ENCODE measurements at regions not wholly inside any gene's neighbourhood (a gene's known extent, or its start where the extent isn't known, plus 50 kb on each side); places are given as distances from the start of the nearest gene placed in this dataset.
"Not testable (repeated sequence)": the region's sequence is repeated elsewhere in the genome, so short reads cannot be mapped to it uniquely, and the experiment has no call there.

DNA sequence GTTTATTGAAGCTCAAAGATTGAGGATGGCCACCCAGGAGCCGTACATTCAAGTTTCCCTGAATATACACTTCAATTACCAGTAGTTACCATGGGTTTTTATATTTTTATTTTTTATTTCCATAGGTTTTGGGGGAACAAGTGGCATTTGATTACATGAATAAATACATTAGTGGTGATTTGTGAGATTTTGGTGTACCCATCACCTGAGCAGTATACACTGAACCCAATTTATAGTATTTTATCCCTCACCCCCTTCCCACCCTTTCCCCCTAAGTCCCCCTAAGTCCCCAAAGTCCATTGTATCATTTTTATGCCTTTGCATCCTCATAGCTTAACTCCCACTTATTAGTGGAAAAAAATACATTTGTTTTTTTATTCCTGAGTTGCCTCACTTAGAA is 791.4 kb downstream of the BRINP3 start:
- no peak for DNase-seq (ENCODE audit: low read depth in 2 of 2)

DNA sequence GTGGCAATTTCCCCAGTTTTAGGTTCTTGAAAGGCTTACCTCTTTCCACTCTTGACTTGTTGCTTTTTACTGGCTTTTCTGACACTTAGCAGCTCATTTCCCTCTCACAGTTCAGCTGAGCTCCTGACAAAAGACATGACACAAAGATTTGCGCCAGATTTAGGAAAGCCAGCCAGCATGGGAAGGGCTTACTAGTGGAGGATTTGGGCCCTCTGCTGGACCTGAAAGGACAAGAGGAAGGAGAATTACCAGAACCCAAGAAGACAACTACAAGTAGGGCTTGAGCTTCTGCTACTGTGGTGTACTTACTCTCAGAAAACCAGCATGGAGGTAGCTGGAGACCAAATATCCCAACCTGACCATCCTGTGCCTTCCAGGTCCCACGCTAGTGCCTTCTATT is 784.5 kb downstream of the BRINP3 start:
- no peak for DNase-seq (ENCODE audit: low read depth in 2 of 2)

DNA sequence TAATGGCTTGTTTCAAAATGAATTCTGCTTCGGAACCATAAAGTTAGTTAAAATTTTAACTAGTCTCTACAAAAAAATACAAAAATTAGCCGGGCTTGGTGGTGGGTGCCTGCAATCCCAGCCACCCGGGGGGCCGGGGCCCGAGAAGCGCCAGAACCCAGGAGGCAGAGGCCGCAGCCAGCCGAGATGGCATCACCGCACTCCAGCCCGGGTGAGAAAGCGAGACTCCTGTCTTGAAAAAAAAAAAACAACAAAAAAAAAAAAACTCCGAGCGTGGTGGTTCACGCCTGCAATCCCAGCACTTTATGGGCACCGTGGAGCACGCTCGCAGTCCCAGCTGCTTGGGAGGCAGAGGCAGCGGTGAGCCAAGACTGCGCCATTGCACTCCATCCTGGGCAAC is 781.4 kb downstream of the BRINP3 start:
- no peak for DNase-seq (ENCODE audit: low read depth in 2 of 2)

DNA sequence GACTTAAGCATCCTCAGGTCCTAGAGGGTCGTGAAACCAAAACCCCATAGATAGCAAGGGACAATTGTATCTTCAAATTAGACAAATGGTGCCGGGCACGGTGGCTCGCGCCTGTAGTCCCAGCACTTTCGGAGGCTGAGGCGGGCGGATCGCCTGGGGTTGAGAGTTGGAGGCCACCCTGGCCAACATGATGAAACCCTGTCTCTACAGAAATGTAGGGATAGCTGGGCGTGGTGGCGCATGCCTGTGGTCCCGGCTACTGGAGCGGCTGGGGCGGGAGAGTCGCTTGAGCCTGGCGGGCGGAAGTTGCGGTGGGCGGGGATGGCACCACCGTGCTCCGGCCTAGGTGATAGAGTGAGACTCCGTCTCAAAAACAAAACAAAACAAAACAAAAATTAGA is 780.6 kb downstream of the BRINP3 start:
- DNase-seq (ENCODE audit: low read depth in 2 of 2): no peak

DNA sequence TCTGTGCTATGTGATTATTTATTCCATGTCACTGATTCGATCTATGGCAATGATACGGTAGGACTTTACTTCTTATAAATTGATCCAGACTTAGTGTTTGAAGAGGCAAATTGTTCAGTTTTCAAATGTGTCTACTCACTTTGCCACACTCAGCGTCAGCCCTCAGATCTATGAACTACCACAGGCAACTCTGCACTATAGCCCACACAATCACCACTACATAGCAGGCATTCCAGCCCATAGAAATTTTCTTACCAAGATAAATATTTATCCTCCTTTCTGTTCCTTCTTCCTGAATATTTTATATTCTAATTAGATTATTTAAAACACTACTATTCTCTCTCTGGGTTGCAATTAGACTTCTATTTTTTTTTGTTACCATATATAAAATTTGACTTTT is 776.1 kb downstream of the BRINP3 start:
- DNase-seq (ENCODE audit: low read depth in 2 of 2): no peak

DNA sequence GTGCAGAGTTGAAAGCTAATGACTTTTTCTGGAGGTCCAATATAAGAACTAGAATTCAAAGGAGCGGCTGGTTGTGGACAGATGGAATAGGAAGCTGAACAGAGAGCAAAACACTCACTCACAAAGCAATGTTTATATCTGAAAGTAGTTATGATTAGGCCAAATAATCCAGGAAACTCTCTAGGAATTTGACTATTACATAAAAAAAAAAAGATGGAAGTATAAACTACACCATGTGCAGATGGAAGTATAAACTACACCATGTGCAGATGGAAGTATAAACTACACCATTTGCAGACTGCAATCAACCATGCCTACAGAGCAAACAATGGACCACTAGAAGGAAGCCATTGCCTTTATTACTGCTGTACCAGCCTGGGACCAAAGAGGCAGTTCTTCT is 771.1 kb downstream of the BRINP3 start:
- DNase-seq (ENCODE audit: low read depth in 2 of 2): no peak

DNA sequence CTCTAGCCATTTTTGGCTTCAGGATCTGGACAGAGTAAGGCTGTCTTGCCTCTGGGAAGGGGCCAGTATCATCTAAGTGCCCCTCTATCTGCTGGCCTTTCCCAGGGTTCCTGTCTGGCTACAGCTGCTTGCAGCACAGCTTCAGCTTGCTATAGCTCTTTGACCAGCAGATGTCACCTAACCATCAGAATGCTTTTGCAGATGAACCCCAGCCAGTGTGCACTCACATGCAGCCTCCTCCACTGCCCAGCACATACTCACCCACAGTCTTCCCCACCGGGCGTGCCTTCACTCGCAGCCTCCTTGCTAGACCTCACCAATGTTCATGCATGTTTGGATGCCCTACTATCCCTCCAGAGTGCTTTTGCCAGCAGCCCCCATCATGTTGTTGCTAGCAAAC is 769.0 kb downstream of the BRINP3 start:
- DNase-seq (ENCODE audit: low read depth in 2 of 2): no peak

DNA sequence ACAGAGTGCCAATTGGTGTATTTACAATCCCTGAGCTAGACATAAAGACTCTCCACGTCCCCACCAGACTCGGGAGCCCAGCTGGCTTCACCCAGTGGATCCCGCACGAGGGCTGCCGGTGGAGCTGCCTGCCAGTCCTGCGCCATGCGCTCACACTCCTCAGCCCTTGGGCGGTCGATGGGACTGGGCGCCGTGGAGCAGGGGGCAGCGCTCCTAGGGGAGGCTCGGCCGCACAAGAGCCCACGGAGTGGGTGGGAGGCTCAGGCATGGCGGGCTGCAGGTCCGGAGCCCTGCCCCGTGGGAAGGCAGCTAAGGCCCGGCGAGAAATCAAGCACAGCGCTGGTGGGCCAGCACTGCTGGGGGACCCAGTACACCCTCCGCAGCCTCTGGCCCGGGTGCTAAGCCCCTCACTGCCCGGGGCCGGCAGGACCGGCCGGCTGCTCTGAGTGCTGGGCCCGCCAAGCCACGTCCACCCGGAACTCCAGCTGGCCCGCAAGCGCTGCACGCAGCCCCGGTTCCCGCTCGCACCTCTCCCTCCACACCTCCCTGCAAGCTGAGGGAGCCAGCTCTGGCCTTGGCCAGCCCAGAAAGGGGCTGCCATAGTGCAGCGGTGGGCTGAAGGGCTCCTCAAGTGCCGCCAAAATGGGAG is 759.4 kb downstream of the BRINP3 start:
- DNase-seq (ENCODE audit: low read depth in 2 of 2): not testable (repeated sequence)

DNA sequence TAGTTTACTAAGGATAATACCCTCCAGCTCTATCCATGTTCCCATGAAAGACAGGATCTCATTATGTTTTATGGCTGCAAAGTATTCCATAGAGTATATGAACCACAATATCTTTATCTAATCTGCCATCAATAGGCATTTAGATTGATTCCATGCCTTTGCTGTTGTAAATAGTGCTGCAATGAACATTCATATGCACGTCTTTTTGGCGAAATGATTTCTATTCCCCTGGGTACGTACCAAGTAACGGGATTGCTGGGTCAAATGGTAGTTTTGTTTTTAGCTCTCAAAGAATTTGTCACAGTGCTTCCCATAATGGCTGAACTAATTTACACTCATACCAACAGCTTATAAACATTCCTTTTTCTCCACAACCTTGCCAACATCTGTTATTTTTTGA is 750.9 kb downstream of the BRINP3 start:
- DNase-seq (ENCODE audit: low read depth in 2 of 2): no peak

DNA sequence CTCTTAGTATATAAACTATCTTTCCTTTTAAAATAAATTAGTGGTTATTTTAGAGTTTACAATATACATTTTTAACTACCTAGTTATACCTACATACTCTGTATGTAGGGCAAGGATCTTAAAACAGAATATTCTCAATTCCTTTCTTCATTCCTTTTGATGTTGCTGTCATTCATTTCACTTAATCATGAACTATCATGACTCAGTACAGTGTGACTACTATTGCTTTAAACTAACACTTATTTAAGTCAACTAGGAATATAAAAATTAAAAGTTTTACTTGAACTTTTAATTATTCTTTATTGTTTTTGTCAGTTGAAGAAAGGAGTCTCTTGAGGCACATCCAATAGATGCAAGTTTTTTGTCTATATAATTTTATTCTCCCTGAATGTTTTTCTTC is 726.4 kb downstream of the BRINP3 start:
- no peak for DNase-seq (ENCODE audit: low read depth in 2 of 2)

DNA sequence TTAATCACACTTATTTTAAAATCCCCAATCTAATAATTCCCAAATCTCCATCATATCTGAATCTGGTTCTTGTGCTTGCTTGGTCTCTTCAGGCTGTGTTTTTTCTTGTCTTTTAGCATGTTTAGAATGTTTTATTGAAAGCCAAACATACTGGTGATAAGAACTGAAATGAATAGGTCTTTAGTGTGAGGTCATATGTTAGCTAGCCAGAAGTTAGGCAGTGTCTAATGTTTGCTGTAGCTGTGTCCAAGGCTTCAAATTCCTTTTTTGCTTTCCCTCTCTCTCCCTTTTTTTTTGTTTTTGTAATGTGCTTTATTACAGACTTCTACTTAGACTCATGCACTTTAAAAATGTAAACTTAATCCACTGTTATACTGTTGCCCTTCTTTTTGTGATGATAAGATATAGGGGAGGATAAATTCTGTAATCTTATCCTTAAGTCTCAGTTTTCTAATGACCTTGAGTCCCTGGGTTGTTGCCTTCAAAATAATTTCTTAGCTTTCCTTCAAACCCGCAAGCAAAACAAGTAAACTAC is 725.1 kb downstream of the BRINP3 start:
- no peak for DNase-seq (ENCODE audit: low read depth in 2 of 2)

DNA sequence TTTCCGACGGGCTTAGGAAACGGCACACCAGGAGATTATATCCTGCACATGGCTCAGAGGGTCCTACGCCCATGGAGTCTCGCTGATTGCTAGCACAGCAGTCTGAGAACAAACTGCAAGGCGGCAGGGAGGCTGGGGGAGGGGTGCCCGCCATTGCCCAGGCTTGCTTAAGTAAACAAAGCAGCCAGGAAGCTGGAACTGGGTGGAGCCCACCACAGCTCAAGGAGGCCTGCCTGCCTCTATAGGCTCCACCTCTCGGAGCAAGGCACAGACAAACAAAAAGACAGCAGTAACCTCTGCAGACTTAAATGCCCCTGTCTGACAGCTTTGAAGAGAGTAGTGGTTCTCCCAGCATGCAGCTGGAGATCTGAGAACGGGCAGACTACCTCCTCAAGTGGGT is 722.6 kb downstream of the BRINP3 start:
- DNase-seq (ENCODE audit: low read depth in 2 of 2): not testable (repeated sequence)

DNA sequence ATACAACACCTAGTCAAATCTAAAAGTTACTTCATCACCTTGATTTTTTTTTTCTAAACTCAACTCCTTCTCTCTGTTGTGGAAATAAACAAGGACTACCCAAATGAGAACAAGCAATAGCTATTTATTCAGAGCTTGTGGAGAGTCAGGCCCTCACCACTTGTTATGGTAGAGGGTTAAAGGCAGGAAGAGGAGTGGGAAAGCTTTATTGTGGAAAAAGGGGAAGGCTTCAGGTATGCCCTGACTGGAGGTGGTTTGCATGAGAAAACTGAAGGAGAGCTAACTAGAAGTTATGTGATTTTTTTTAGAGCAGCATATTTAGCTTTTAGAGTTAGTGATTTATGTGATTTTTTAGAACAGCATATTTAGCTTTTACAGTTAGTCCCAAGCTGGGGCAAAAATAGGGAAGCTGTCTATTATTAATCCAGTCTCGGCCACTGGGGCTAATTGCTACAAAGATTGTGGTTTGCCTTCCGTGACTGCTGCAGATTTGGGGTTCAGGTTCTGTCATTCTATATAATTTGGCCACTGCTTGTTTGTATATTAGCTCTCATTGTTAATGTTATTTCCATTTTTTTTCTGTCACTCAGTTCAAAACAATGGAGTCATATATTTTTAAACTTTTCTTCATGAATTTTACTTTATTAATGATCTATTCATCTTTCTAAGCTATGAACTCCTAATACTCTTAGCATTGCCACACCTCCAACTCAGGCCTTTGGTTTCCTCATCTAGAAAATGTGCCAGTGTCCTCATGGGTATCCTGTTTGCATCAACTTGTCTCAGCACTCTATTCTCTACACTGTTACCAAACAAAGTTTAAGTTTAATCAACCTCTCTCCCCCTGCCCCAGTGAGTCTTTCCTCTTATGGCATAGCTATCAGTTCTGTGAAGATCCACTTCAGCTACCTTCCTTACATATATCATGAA is 713.0 kb downstream of the BRINP3 start:
- no peak for DNase-seq (ENCODE audit: low read depth in 2 of 2)

DNA sequence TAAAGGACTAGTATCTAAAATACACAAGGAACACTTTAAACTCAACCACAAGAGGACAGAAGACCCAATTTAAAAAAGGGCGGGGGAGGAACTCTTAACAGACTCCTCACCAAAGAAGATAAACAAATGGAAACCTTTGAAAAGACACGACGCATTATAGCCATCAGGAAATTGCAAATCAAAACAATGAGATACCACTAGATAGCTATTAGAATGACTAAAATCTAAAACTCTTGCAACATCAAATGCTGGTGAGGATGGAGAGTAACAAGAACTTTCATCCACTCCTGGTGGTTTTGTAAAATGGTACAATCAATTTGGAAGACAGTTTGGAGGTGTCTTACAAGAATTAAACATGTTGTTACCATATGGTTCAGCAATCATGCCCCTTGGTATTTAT is 708.2 kb downstream of the BRINP3 start:
- DNase-seq (ENCODE audit: low read depth in 2 of 2): no peak

DNA sequence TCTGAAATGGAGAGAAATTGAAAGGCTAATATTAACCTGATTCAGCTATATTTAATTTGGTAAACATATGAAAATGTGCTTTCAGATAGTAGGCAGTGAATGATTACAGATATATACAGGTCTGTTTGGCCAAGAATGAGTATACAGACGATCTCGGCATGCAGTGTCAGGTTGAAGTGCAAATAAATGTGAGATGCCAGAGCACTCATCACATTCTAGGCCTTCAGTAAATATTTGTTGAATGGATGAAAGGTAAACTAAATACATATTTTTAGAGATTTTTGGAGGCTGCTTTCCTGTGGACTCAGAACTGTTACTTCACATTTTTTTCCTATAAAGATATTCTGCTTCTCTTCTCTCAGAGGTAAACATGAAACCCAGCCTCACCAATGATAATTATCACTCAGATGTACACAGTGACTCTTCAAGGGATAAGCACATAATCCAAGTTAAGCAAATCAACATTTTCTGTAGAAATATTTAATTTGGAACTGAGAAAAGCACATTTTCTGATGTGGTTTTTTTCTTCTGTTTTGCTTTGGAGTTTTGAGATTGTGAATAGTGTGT is 702.9 kb downstream of the BRINP3 start:
- no peak for DNase-seq (ENCODE audit: low read depth in 2 of 2)

DNA sequence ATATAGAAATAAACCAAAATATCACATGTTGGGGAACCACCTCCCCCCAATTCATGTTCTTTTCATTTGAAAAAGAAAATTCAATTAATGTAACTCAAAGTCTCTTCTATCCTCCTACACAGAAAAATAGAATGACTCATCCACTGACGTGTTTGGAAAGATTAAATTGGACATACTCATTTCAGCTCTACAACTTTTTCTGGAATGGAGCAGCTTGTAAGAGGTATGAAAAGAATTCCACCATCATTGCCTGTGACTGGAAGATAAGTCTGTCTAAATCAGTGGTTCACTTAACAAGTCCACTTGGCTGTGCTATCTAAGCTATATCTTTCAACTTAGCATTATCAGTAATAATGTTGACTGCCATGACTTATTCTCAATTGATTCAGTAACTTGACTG is 702.3 kb downstream of the BRINP3 start:
- no peak for DNase-seq (ENCODE audit: low read depth in 2 of 2)

DNA sequence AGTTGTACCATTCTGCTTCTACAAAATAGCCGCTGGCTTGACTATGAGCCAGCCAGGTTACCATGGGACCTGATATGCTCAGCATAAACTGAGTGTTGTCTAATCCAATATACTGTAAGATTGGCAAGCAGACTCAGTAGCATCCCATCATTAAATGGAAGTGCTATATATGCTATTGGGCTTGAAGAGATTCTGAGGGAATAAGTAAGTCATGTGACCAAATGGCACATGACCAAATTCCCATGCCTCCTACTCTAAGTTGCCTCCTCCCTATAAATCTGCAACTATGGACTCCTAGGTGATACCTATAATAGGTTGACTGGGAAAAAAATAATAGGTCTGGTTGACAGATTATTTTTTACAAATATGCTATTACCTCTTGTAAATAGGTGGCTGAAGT is 698.6 kb downstream of the BRINP3 start:
- DNase-seq (ENCODE audit: low read depth in 2 of 2): no peak

DNA sequence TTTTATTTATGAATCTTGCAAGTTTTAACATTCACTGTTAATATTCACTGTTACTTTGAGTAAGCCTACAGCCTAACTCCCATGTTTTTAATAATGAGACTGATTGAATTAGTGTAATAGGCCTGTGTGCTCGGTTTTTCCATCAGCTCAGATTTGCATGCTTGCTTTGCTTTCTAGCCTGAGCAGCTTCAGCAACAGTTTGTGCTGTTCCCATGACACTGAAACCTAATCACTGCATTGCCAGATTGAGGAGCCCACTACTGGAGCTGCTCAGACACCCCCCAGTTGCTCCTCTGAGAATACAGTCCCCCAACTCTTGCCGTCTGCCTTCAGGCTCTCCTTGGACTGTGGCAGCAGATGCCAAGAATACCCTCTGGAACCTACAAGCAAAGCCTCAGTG is 695.4 kb downstream of the BRINP3 start:
- no peak for DNase-seq (ENCODE audit: low read depth in 2 of 2)

DNA sequence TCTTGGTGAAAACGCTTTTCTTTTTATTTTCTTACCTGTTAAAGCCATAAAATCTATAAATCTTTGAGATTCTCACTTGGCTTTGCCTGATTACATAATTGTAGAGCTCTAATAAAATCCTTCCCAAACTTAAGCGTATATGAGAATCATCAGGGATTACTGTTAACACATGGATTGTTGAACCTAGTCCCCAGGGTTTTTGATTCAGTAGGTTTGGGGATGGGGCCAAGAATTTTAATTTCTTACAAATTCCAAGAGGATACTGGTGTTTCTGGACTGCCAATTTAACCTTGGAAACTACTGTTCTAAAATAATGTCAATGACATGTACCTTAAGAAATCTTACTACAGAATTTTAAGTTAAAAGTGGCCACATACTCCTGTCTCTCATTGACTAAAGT is 694.2 kb downstream of the BRINP3 start:
- DNase-seq (ENCODE audit: low read depth in 2 of 2): no peak

DNA sequence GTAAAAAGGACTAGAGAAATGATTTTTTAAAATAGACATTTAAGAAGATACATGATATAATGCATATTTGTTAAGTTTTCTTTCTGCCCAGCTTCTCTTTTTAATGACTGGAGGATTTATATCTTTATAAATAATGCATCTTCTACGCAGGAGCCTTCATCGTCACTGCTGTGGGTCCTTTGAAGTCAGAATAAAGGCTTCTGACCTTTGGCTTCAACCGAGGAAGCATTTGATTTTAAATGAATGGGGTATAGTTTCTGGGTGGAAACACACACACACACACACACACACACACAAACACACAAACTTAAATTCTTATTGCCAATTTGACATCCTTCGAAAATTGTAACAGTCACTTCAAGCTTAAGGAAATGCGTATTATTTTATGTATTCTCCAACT is 690.9 kb downstream of the BRINP3 start:
- no peak for DNase-seq (ENCODE audit: low read depth in 2 of 2)

DNA sequence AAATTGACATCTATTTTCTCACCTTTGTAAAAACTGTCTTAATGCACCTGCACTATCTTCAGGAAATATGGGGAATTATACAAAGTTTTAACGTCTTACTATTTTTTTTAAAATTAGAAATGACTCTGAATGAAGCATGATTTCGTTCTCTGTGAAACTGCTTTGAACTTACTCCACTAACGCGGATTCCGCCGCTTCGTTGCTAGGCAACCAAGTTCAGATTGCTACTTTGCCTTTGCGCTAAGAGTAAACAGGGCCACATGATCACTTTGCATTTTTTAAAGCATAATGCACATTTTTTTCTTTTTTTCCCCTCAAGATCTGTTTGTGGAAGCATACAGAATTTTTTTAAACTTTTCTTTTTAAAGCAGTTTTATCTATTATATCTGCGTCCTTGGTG is 690.5 kb downstream of the BRINP3 start:
- no peak for DNase-seq (ENCODE audit: low read depth in 2 of 2)

DNA sequence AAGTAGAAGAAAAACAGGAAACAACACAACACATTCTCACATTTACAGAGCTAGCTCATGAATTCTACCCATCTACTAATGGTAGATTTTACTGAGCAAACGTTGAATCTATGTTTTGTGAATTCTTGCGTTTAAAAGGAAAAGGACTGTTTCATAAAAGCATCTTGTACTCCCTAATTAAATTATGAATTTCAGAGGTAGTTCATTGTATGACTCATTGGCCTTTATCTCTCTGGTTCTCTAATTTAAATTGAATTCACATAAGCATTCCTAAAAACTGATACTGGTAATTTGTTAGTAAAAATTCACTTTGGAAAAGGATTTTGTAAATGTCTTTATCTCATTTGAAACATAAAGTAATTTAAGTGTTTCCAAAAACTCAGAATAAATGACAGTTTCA is 687.3 kb downstream of the BRINP3 start:
- no peak for DNase-seq (ENCODE audit: low read depth in 2 of 2)

DNA sequence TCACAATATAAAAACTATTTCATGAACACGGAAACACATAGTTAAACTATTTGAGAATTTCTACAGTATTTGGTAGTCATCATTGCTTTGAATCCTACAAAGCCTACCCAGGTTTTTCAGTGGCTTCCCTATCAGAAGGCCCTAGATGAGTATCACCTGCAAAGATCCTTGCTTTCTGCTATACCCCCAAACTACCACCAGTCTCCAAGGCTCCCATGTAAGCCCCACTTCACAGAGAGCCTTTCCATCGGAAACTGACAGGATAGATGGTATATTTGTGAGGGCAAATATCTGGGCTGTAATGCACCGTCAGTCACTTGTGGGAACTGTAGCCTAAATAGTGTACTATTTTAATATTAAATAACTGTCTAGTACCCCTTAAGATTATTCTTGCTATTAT is 674.3 kb downstream of the BRINP3 start:
- no peak for DNase-seq (ENCODE audit: low read depth in 2 of 2)
